IMR-90 (cell line): ENCODE measurements at regions not wholly inside any gene's neighbourhood (a gene's known extent, or its start where the extent isn't known, plus 50 kb on each side); places are given as distances from the start of the nearest gene placed in this dataset.

Experiments
- BHLHE40 ChIP-seq: fragments of 150-350 bp; IDR thresholded peaks from 2 replicates; pipeline ENCODE4 v1.6.1; 2016; ENCODE audit warnings: mild to moderate bottlenecking, low read depth, low read length
- CEBPB ChIP-seq: IDR thresholded peaks from 2 replicates; pipeline ENCODE4 v1.6.1; 2012; ENCODE audit warnings: low read depth, low read length, improper control_type of control experiment
- CHD1 ChIP-seq: IDR thresholded peaks from 2 replicates; pipeline ENCODE4 v1.6.1; 2012; ENCODE audit warnings: low read depth, low read length, improper control_type of control experiment
- FOS ChIP-seq: fragments of 150-350 bp; IDR thresholded peaks from 2 replicates; pipeline ENCODE4 v1.6.1; 2016; ENCODE audit warnings: low read depth, low read length
- MAFK ChIP-seq: IDR thresholded peaks from 2 replicates; pipeline ENCODE4 v1.6.1; 2012; ENCODE audit warnings: low read depth, low read length, improper control_type of control experiment
- MAZ ChIP-seq: IDR thresholded peaks from 2 replicates; pipeline ENCODE4 v1.6.1; 2012; ENCODE audit warnings: low read depth, mild to moderate bottlenecking, low read length, improper control_type of control experiment, moderate library complexity, borderline replicate concordance
- MXI1 ChIP-seq: IDR thresholded peaks from 2 replicates; pipeline ENCODE4 v1.6.1; 2012; ENCODE audit warnings: low read depth, mild to moderate bottlenecking, low read length, moderate library complexity, borderline replicate concordance
- NFE2L2 ChIP-seq: fragments of 150-350 bp; IDR thresholded peaks from 2 replicates; pipeline ENCODE4 v1.6.1; 2016; ENCODE audit warnings: low read depth, mild to moderate bottlenecking, low read length
- POLR2A ChIP-seq: IDR thresholded peaks from 2 replicates; pipeline ENCODE4 v1.6.1; 2012; ENCODE audit warnings: mild to moderate bottlenecking, low read depth, low read length
- SMC3 ChIP-seq: fragments of 150-350 bp; IDR thresholded peaks from 2 replicates; pipeline ENCODE4 v1.6.1; 2016; ENCODE audit warnings: low read depth, mild to moderate bottlenecking, antibody characterized with exemption, low read length, moderate library complexity
- TF ChIP-seq, protein P1 (sequence below): conservative IDR thresholded peaks from 2 replicates; pipeline ENCODE4 v1.5.1; 2012; ENCODE audit warnings: mild to moderate bottlenecking, low read depth, low read length, improper control_type of control experiment
- TF ChIP-seq, protein P2 (sequence below): fragments of 150-350 bp; IDR thresholded peaks from 2 replicates; pipeline ENCODE4 v1.6.1; 2017; ENCODE audit warnings: mild to moderate bottlenecking, antibody characterized with exemption, low read length, low read depth

DNA sequence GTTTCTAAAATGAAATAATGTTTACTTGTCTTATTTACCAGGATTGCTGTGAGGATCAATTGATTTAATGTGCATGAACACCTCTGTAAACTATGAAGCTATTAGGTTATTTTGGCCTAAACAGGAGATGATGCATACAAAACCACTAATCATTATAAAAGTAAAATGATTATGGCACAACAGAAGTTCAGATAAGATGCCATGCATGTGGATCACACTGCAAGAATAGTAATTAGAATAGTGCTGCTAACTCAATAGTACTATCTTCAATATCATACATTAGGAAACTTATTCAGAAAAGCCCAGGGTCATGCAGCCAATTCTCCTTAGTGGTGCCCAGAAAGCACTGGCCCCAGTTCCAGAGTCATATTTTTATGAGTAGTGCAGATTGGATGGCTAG is 66.9 kb downstream of the TMEM100 start:
- TF ChIP-seq POLR2A (no peak), MXI1 (no peak), SMC3 (no peak), MAFK (no peak), NFE2L2 (no peak), CEBPB (no peak), BHLHE40 (no peak), FOS (no peak), MAZ (no peak), CHD1 (no peak)
- TF ChIP-seq, protein P1, sequence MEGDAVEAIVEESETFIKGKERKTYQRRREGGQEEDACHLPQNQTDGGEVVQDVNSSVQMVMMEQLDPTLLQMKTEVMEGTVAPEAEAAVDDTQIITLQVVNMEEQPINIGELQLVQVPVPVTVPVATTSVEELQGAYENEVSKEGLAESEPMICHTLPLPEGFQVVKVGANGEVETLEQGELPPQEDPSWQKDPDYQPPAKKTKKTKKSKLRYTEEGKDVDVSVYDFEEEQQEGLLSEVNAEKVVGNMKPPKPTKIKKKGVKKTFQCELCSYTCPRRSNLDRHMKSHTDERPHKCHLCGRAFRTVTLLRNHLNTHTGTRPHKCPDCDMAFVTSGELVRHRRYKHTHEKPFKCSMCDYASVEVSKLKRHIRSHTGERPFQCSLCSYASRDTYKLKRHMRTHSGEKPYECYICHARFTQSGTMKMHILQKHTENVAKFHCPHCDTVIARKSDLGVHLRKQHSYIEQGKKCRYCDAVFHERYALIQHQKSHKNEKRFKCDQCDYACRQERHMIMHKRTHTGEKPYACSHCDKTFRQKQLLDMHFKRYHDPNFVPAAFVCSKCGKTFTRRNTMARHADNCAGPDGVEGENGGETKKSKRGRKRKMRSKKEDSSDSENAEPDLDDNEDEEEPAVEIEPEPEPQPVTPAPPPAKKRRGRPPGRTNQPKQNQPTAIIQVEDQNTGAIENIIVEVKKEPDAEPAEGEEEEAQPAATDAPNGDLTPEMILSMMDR, result no peak
- TF ChIP-seq, protein P2, sequence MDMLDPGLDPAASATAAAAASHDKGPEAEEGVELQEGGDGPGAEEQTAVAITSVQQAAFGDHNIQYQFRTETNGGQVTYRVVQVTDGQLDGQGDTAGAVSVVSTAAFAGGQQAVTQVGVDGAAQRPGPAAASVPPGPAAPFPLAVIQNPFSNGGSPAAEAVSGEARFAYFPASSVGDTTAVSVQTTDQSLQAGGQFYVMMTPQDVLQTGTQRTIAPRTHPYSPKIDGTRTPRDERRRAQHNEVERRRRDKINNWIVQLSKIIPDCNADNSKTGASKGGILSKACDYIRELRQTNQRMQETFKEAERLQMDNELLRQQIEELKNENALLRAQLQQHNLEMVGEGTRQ, result no peak
